Mammary epithelial cell (primary cell): ENCODE measurements at regions not wholly inside any gene's neighbourhood (a gene's known extent, or its start where the extent isn't known, plus 50 kb on each side); places are given as distances from the start of the nearest gene placed in this dataset.

ENCODE experiments used
- EZH2 ChIP-seq: IDR thresholded peaks from 2 replicates; pipeline ENCODE4 v1.6.1; 2012; ENCODE audit warnings: low read length, inconsistent platforms, borderline replicate concordance
- TF ChIP-seq, protein P1 (sequence below), 2 donors: IDR thresholded peaks in 1 of 2; conservative IDR thresholded peaks in 1 of 2; 2 replicates each; pipeline ENCODE4 v1.5.1; 2011 to 2012; ENCODE audit warnings: inconsistent platforms in 2 of 2, low read length in 2 of 2, mild to moderate bottlenecking in 2 of 2, control low read depth in 1 of 2, low read depth in 1 of 2; ENCODE audit not compliant: insufficient read depth in 1 of 2; ENCODE audit errors: extremely low read depth in 1 of 2

DNA sequence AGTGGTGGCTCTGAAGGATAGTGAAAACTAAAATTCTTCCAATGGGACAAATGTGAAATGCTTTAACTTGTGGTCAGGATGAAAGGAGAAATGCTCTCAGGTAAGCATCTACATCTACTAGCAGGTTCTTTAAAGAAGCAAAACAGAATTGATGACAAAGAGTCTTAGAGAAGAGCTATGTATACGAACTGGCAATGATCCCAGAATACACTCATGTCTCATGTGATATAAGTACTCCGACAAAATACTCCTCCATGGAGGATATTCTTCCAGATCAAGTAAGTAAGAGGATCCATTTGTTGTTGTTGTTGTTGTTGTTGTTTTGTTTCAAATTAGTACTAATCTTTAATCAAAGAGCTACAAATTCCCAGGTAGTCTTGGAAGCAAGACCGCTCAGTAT is 174.0 kb upstream of the ATP1B1 start:
- TF ChIP-seq, protein P1, sequence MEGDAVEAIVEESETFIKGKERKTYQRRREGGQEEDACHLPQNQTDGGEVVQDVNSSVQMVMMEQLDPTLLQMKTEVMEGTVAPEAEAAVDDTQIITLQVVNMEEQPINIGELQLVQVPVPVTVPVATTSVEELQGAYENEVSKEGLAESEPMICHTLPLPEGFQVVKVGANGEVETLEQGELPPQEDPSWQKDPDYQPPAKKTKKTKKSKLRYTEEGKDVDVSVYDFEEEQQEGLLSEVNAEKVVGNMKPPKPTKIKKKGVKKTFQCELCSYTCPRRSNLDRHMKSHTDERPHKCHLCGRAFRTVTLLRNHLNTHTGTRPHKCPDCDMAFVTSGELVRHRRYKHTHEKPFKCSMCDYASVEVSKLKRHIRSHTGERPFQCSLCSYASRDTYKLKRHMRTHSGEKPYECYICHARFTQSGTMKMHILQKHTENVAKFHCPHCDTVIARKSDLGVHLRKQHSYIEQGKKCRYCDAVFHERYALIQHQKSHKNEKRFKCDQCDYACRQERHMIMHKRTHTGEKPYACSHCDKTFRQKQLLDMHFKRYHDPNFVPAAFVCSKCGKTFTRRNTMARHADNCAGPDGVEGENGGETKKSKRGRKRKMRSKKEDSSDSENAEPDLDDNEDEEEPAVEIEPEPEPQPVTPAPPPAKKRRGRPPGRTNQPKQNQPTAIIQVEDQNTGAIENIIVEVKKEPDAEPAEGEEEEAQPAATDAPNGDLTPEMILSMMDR (conservative IDR thresholded peaks at IDR 0.05 in 1 of 2, IDR thresholded peaks at IDR 0.05 in 1 of 2; ENCODE audit: extremely low read depth in 1 of 2, insufficient read depth in 1 of 2, low read depth in 1 of 2, low read length in 2 of 2) = no peak
- no peak for TF ChIP-seq EZH2
